Heart left ventricle (tissue), 16 donors: ENCODE measurements at regions not wholly inside any gene's neighbourhood (a gene's known extent, or its start where the extent isn't known, plus 50 kb on each side); places are given as distances from the start of the nearest gene placed in this dataset.

ENCODE experiments used
- ATAC-seq, 4 donors: fragments of 200-7000 bp; cut with Tn5 transposase; one replicate each; pipeline ENCODE4 v1.9.1; 2020 to 2022; ENCODE audit warnings: moderate library complexity in 4 of 4, mild to moderate bottlenecking in 3 of 4, moderate number of reproducible peaks in 1 of 4
- DNase-seq, 5 donors: peaks; one replicate each; pipeline ENCODE4 v3.0.0-alpha.2; 2020
- H3K27ac ChIP-seq, 12 donors: fragments of 200-600 bp; sonication (generic) in 4 of 12; one replicate each; pipeline versions ENCODE4 v1.5.0 to v1.8.0; 2016 to 2022; ENCODE audit warnings: mild to moderate bottlenecking in 2 of 12
- H3K27me3 ChIP-seq, 9 donors: fragments of 200-600 bp; sonication (generic) in 2 of 9; one replicate each; pipeline versions ENCODE4 v1.5.1 to v1.8.0; 2016 to 2022; ENCODE audit warnings: mild to moderate bottlenecking in 3 of 9
- H3K36me3 ChIP-seq, 9 donors: fragments of 200-600 bp; sonication (generic) in 2 of 9; one replicate each; pipeline versions ENCODE4 v1.5.0 to v1.8.0; 2018 to 2022; ENCODE audit warnings: mild to moderate bottlenecking in 2 of 9
- H3K4me1 ChIP-seq, 12 donors: fragments of 200-600 bp; sonication (generic) in 4 of 12; one replicate each; pipeline versions ENCODE4 v1.5.0 to v1.8.0; 2016 to 2022; ENCODE audit warnings: mild to moderate bottlenecking in 3 of 12
- H3K4me3 ChIP-seq, 12 donors: fragments of 200-600 bp; sonication (generic) in 4 of 12; one replicate each; pipeline versions ENCODE4 v1.5.0 to v1.8.0; 2017 to 2022; ENCODE audit warnings: mild to moderate bottlenecking in 9 of 12, moderate library complexity in 4 of 12
- H3K9me3 ChIP-seq, 12 donors: fragments of 200-600 bp; sonication (generic) in 4 of 12; one replicate each; pipeline versions ENCODE4 v1.5.0 to v1.8.0; 2016 to 2022; ENCODE audit warnings: mild to moderate bottlenecking in 1 of 12
- CTCF ChIP-seq, 12 donors: fragments of 200-600 bp; sonication (generic) in 4 of 12; IDR thresholded peaks; one replicate each; pipeline versions ENCODE4 v1.5.0 to v1.8.0; 2018 to 2022; ENCODE audit warnings: antibody characterized with exemption in 12 of 12, mild to moderate bottlenecking in 5 of 12
- POLR2A ChIP-seq, 2 donors: fragments of 450-650 bp; IDR thresholded peaks; one replicate each; pipeline ENCODE4 v1.6.1; 2017; ENCODE audit warnings: antibody characterized with exemption in 2 of 2, mild to moderate bottlenecking in 2 of 2, moderate library complexity in 2 of 2
- WGBS, 4 donors: extraction: QIAGEN DNeasy Blood & Tissue Kit in 2 of 4; methylation state at CpG; one replicate each; pipeline versions ENCODE4 v1.1.5 to v1.1.7; 2013 to 2018; 5-methylcytosine and 5-hydroxymethylcytosine counted together
- intact Hi-C, 10 donors: fragments of 100-400 bp; cut with DNase I; formaldehyde crosslinking; loops; one replicate each; pipeline versions ENCODE4 v1.11.1 to v1.14.2; 2022
- donor health status: ischemic (EF 13 %, LVEDD 7.1; RV severe dilation, severe dysfunction).
- donor health status: healthy with polysubstance abuse.
- donor health status: DM: no; HTN: yes; CAD: no.
- donor health status: DM: no; HTN: no; CAD: no.
- donor health status: ischemic (EF 25% LVEDD 6.9; RV normal size, moderate dysfunction).
- donor health status: ischemic (EF 25% LVEDD 5.7; RV mildly dilated, moderate dysfunction).
- donor health status: healthy.
- donor health status: DM: yes; HTN: yes; CAD: no.
- donor health status: ischemic (EF 35%, LVEDD 5.7; RV mildly dilated, moderate dysfunction).
- donor health status: nonischemic (EF 11% LVEDD 7.7; RV severe dilation, severe dysfunction).
- donor health status: DM: yes; HTN: yes; CAD: no.
- donor health status: PGD.
- donor health status: ischemic (EF 29% LVEDD 5.4; RV normal size, mild dysfunction).
- donor health status: nonischemic (EF 23%, LVEDD 6.1; RV moderate dilation, normal function).

GRCh38 chr5:111942201-111942600 lies 185.2 kb upstream of the NREP start:
- WGBS, 4 donors = 93 to 96% (median 94%) methylated on average over 4 of the region's 4 CpGs
- intact Hi-C loops = no loop called here
- no peaks in the 10 kb centered on the region for H3K36me3 ChIP-seq
- H3K27me3 ChIP-seq = no peaks in the 10 kb centered on the region
- no peak overlapping the region for H3K4me3 ChIP-seq
- DNase-seq (no peak), ATAC-seq (no peak)
- no peaks in the 10 kb centered on the region for H3K4me1 ChIP-seq
- no peaks in the 10 kb centered on the region for H3K9me3 ChIP-seq
- TF ChIP-seq CTCF (IDR thresholded peaks at IDR 0.05) = no peak
- no peak for TF ChIP-seq POLR2A (IDR thresholded peaks at IDR 0.05)
- H3K27ac ChIP-seq = no peak overlapping the region

GRCh38 chr5:111937094-111937493 lies 180.1 kb upstream of the NREP start:
- ATAC-seq (no peak), DNase-seq (no peak)
- Histone ChIP-seq H3K4me3 (no peak overlapping the region), H3K36me3 (no peaks in the 10 kb centered on the region), H3K9me3 (no peaks in the 10 kb centered on the region), H3K4me1 (peaks cover 0 to 16% (median 1%) of the 10 kb centered on the region in 12 donors), H3K27ac (no peak overlapping the region), H3K27me3 (no peaks in the 10 kb centered on the region)
- intact Hi-C loops = no loop called here
- TF ChIP-seq POLR2A (IDR thresholded peaks at IDR 0.05) (no peak), CTCF (IDR thresholded peaks at IDR 0.05) (no peak)
- WGBS, 4 donors = 62 to 86% (median 69%) methylated on average over 2 of the region's 2 CpGs

GRCh38 chr5:111935835-111936234 lies 178.8 kb upstream of the NREP start:
- Histone ChIP-seq H3K4me3 (no peak overlapping the region), H3K4me1 (peaks cover 0 to 18% (median 3%) of the 10 kb centered on the region in 12 donors), H3K27ac (no peak overlapping the region), H3K9me3 (no peaks in the 10 kb centered on the region), H3K27me3 (no peaks in the 10 kb centered on the region), H3K36me3 (no peaks in the 10 kb centered on the region)
- ATAC-seq (no peak), DNase-seq (no peak)
- 95 to 97% (median 95%) methylated on average over 3 of the region's 3 CpGs for WGBS, 4 donors
- TF ChIP-seq POLR2A (IDR thresholded peaks at IDR 0.05) = no peak
- TF ChIP-seq CTCF (IDR thresholded peaks at IDR 0.05) = no peak
- intact Hi-C loops = no loop called here

GRCh38 chr5:111935009-111935408 lies 178.0 kb upstream of the NREP start:
- no peaks in the 10 kb centered on the region for H3K36me3 ChIP-seq
- peaks cover 0 to 18% (median 4%) of the 10 kb centered on the region in 12 donors for H3K4me1 ChIP-seq
- TF ChIP-seq POLR2A (IDR thresholded peaks at IDR 0.05) (no peak), CTCF (IDR thresholded peaks at IDR 0.05) (no peak)
- DNase-seq (no peak), ATAC-seq (no peak)
- 94 to 100% (median 98%) methylated on average over 1 of the region's 1 CpG for WGBS, 4 donors
- H3K9me3 ChIP-seq = no peaks in the 10 kb centered on the region
- H3K27me3 ChIP-seq = no peaks in the 10 kb centered on the region
- no peak overlapping the region for H3K27ac ChIP-seq
- intact Hi-C loops = no loop called here
- H3K4me3 ChIP-seq = no peak overlapping the region
